ENCODE measurements at regions not wholly inside any gene's neighbourhood (a gene's known extent, or its start where the extent isn't known, plus 50 kb on each side); places are given as distances from the start of the nearest gene placed in this dataset.

DNA sequence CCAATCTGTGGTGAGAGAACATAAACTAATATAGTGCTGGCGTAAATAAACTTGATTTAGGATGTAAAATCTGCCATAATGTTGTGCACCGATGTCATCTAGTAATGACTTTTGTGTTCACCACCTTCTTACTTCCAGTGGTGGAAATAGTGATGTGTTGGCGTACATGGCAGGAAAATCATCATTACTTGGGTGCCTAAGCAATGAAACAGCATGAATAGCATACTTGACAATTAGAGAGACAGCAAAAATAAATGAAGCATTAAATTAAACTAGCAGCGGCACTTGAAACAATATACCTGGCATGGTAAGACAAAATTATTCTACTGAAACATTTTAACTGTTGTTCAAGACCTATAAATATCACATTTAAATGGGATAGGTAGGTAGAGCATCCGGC is 73.2 kb upstream of the DSC1 start:
- Histone ChIP-seq H4K8ac (ENCODE audit: extremely low read depth, insufficient read depth, low read length) (no peak overlapping the region), H3K4me3 (ENCODE audit: extremely low read depth in 1 of 4, insufficient read depth in 2 of 4, low read depth in 3 of 4, low read length in 4 of 4) (no peak overlapping the region), H3K79me2 (ENCODE audit: control insufficient read depth in 1 of 2, insufficient read depth in 2 of 2, low read length in 2 of 2) (no peaks in the 10 kb centered on the region), H4K5ac (ENCODE audit: insufficient read length, low read depth, low read length) (no peak overlapping the region), H4K91ac (replicated peaks; ENCODE audit: insufficient read length, low read length) (no peak overlapping the region), H2AK5ac (ENCODE audit: low read depth, low read length) (no peak overlapping the region), H2AFZ (ENCODE audit: low read length) (no peak overlapping the region), H2BK5ac (ENCODE audit: low read depth, low read length) (no peak overlapping the region), H2BK120ac (replicated peaks; ENCODE audit: low read depth, low read length) (no peak overlapping the region), H3K27ac (ENCODE audit: low read depth, low read length) (no peak overlapping the region), H3K56ac (replicated peaks; ENCODE audit: insufficient read length, low read depth, low read length) (no peak overlapping the region), H3K36me3 (ENCODE audit: control insufficient read depth in 2 of 4, insufficient read depth in 4 of 4, low read length in 3 of 4) (no peaks in the 10 kb centered on the region), H3K79me1 (ENCODE audit: low read depth, low read length) (no peaks in the 10 kb centered on the region), H3K23ac (ENCODE audit: insufficient read length) (no peak overlapping the region), H3K23me2 (ENCODE audit: low read depth, low read length) (no peaks in the 10 kb centered on the region), H3K4me2 (ENCODE audit: insufficient read depth in 1 of 2, low read depth in 2 of 2, low read length in 2 of 2) (no peak overlapping the region), H2BK12ac (ENCODE audit: low read depth, low read length) (no peak overlapping the region), H3K9ac (replicated peaks in 1 of 4; ENCODE audit: extremely low read depth in 1 of 4, low read depth in 3 of 4, low read length in 3 of 4) (no peak overlapping the region), H3K18ac (ENCODE audit: extremely low read depth, low read length) (no peak overlapping the region), H3K4me1 (replicated peaks in 1 of 4; ENCODE audit: control insufficient read depth in 3 of 4, insufficient read depth in 4 of 4, low read length in 3 of 4) (no peaks in the 10 kb centered on the region), H3K27me3 (replicated peaks in 1 of 4; ENCODE audit: control insufficient read depth in 3 of 4, extremely low read depth in 1 of 4, insufficient read depth in 3 of 4, low read length in 3 of 4) (no peaks in the 10 kb centered on the region), H2BK20ac (ENCODE audit: low read length) (no peak overlapping the region), H3K4ac (replicated peaks; ENCODE audit: insufficient read length, low read depth, low read length) (no peak overlapping the region), H3K9me3 (ENCODE audit: insufficient read depth in 2 of 2, low read depth in 1 of 2, low read length in 1 of 2) (no peaks in the 10 kb centered on the region), H3K14ac (ENCODE audit: insufficient read length) (no peak overlapping the region), H2BK15ac (ENCODE audit: low read length) (no peak overlapping the region), H4K20me1 (replicated peaks in 1 of 2; ENCODE audit: control insufficient read depth in 1 of 2, insufficient read depth in 2 of 2, low read length in 2 of 2) (no peaks in the 10 kb centered on the region)
- FAIRE-seq = no peak
- 90% methylated on average over 5 of the region's 5 CpGs; no CpG with 5 or more reads in 1 of the 2 experiments for WGBS, 2 experiments (ENCODE audit: extremely low coverage in 1 of 2, insufficient coverage in 1 of 2, insufficient read length in 1 of 2, insufficient replicate concordance in 2 of 2, low coverage in 1 of 2, low lambda C conversion rate in 2 of 2, missing lambda C conversion rate in 1 of 2)
- TF ChIP-seq TBP (IDR thresholded peaks at IDR 0.05; ENCODE audit: low read depth, low read length) (no peak), PHF8 (conservative IDR thresholded peaks at IDR 0.05; ENCODE audit: low read depth, low read length) (no peak), SIX5 (IDR thresholded peaks at IDR 0.05; ENCODE audit: low read depth, low read length) (no peak), HDAC2 (IDR thresholded peaks at IDR 0.05; ENCODE audit: borderline replicate concordance in 1 of 2, low read depth in 2 of 2, low read length in 2 of 2) (no peak), RNF2 (IDR thresholded peaks at IDR 0.05; ENCODE audit: borderline replicate concordance, low read depth, low read length, missing control alignments, poor library complexity, severe bottlenecking) (no peak), EP300 (IDR thresholded peaks at IDR 0.05; ENCODE audit: borderline replicate concordance in 1 of 2, low read depth in 2 of 2, low read length in 2 of 2) (no peak), KDM1A (IDR thresholded peaks at IDR 0.05; ENCODE audit: borderline replicate concordance, low read length) (no peak)
- ChIA-PET CTCF (ENCODE audit: partially characterized antibody) (no interaction called here), POLR2A (ENCODE audit: partially characterized antibody) (no interaction called here)
- DNase-seq (ENCODE audit: low read depth in 1 of 2, low spot score in 2 of 2) = no peak

Measured in H1 (cell line).